GM19099 (cell line): ENCODE measurements at regions not wholly inside any gene's neighbourhood (a gene's known extent, or its start where the extent isn't known, plus 50 kb on each side); places are given as distances from the start of the nearest gene placed in this dataset.

Source experiments
- POLR2A ChIP-seq: IDR thresholded peaks from 3 replicates; pipeline ENCODE4 v1.6.1; 2011; ENCODE audit warnings: low read depth; ENCODE audit not compliant: insufficient read length; ENCODE audit errors: extremely low read depth

- no peak for TF ChIP-seq POLR2A
Observed at GRCh38 chr2:128750328-128751165, 431.9 kb upstream of the HS6ST1 start.

DNA sequence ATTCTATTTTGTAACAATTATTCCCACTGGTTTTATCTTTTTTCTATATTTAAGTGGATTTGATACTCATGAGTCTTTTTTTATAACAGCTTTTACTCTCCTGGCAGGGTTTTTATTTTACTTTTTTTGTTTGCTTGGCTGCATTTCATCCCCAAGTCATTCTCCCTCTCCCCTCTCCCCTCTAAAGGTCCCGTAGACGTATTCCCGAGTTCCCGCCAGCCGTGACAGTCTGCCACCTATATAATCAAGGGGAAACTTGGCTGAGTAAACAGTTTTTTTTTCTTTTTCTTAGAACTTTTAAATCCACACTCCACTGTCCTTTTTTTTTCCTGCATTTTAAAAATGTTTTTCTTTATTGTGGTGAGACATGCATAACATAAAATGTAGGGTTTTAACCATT, 433.1 kb upstream of the HS6ST1 start:
- TF ChIP-seq POLR2A, result no peak

DNA sequence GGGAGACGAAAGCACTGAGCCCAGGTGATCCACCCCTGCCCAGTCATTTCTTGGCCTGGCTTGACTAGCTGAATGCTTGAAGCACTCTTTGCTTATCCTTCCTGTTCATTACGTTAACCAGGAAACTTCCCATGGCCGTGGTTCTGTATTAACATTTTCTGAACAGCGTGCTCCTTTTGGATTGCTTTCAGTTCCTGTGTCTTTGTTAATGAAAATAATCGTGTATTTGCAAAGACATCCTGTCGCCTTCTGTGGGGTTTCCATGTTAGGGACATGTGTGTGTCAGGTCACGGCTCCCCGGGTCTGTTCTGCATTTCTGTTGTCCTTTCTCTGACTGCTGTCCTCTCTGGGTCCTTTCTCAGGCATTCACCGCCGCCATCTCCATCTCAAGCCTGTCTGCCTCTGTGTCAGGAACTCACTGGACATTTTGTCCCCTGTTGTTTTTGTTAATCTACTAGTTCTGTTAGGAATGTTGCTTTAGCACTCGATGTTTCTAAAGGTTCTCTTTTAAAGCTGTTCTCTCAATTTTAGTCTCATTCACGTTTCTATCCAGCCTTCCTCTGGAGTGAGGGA, 434.1 kb upstream of the HS6ST1 start:
- TF ChIP-seq POLR2A, result no peak

DNA sequence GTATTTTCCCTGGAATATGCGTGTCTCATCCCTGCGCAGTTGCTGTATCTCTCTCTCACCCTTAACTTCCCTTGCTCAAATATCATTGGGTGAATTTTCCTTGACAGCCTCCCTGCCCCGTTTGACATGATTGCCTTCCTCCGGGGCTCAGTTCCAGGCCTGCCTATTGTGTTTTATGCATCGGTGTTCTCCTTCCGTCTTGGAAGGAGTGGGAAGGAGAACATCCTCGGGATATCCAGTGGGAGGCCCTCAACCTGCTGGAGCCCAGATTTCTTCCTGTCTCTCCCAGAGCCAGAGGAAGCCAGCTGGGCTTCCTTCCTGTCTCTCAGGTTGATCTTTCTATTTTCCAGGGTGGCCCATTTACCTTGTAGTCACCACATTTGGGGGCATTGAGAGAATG, 434.7 kb upstream of the HS6ST1 start:
- no peak for TF ChIP-seq POLR2A

GRCh38 chr2:128753800-128754199, 435.1 kb upstream of the HS6ST1 start:
- TF ChIP-seq POLR2A, result no peak

- no peak for TF ChIP-seq POLR2A
Observed at GRCh38 chr2:128754246-128754724, 435.6 kb upstream of the HS6ST1 start.

GRCh38 chr2:128755695-128756364, 437.2 kb upstream of the HS6ST1 start:
- TF ChIP-seq POLR2A, result no peak

DNA sequence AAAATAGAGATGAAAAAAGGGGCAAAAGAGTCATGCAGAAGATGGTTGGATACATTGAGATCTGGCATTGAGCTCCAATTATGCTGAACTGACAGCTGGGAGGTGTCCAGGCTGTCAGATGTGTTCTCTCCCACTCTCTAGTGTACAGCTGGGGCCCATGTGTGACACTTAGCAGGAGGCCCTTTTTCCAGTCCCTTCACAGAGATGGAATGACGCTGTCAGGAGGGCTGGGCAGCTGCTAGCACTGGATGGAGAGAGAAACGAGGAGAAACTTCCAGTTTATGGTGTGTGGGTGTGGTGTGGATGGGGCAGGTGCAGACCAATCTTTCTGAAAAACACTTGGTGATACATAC, 437.7 kb upstream of the HS6ST1 start:
- no peak for TF ChIP-seq POLR2A

DNA sequence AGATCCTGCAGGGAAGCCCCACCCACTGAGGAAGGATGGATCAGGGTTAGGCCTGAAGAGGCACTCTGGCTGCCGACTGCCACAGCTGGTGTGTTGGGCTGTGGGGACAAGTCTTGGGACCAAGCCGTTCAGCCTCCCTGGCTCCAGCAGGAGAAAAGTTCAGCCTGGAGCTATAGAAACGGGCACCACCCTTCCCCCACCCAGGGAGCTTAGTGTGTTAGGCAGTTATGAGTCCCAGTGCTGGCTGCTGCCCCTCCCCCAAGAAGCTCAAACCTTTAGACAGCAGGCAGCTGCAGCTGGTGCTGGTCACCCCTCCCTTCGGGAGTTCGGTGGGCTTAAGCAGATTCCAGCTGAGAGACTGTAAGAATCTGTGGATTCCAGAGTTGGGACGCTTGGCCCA, 447.1 kb upstream of the HS6ST1 start:
- TF ChIP-seq POLR2A, result no peak

- TF ChIP-seq POLR2A, result no peak
Observed at GRCh38 chr2:128768041-128768440, 449.4 kb upstream of the HS6ST1 start.

GRCh38 chr2:128769457-128770142, 450.9 kb upstream of the HS6ST1 start:
- TF ChIP-seq POLR2A, result no peak

DNA sequence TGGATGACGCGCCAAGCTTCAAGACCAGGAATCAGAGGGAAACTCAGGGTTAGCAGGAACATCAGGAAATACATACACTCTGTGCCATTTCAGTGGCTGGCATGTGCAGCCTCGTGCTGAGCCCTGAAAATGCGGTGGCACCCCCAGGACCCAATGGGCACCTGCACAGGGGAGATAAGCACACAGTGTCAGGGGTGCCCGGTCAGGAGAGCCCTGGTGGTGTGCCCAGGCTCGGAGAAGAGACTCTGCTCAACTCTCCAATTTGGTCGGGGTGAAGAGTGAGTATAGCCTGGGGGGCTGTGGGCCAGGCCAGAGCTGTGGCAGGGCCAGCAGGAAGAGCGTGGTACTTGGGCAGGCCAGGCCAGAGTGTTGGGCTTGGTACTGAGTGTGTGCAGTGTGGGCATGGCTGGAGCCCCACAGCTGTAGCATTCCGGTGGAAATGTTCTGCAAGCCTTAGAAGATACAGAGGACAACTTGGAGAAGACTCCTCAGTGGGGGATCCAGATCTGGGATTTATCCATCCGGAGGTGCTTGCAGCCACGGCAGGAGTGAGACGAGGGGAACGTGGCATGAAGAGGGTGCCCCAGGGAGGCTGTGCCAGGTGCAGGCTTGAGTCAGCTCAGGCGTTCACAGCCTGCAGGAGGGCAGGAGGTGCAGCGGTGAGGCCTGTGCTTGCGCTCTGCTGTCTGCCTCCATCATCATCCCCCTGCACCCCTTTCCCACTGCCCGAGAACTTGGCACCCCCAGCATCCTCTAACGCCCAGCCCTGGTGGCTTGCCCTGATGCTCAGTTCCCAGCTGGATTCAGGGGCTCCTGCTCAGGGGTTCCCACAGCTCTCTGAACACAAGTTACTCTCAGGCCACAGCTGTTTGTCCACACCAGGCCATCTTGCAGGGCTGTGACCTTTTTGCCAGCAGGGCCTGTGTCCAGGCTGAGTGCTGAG, 451.7 kb upstream of the HS6ST1 start:
- TF ChIP-seq POLR2A, result no peak

DNA sequence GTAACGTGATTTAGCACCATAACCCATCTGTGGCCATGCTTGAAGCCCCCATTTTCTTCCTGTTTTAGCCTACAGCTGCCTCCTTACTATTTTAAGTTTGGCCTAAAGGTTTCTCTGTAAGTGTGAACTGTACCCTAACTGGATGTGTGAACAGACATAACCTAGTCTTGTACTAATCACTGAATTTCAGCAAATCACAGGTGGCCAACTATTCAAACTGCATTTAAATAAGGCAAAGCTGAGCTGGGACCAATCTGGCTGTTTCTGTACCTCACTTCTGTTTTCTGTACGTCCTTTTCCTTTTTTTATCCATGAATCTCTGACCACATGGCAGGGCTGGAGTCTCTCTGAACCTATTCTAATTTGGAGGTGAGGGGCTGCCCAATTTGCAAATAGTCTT, 452.7 kb upstream of the HS6ST1 start:
- TF ChIP-seq POLR2A, result no peak

DNA sequence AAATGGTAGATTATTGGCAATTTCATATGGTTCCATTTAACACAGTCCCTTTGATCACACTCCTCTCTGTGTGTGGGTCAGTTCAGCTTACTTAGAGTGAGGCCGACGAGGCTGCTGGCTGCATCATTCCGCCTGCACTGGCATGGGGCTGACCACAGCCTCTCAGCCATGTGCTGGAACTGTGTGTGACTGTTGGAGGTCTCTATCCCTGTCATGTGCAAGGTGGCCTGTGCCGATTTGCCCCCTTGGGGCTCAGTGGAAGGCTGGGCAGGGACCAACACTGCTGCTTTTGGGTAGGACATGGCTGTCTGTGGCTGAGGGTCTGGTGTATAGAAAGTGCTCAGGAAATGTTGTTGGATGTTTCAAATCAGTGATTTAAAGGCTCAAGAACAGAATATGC, 454.0 kb upstream of the HS6ST1 start:
- TF ChIP-seq POLR2A, result no peak
